GM19324 (cell line): ENCODE measurements at regions not wholly inside any gene's neighbourhood (a gene's known extent, or its start where the extent isn't known, plus 50 kb on each side); places are given as distances from the start of the nearest gene placed in this dataset.
A peak's percentile ranks its signal among the peaks of the same experiment; 100 is the strongest.

Source experiments
- ATAC-seq: cut with Tn5 transposase; IDR thresholded peaks from one replicate; pipeline ENCODE4 v1.9.1; 2021; ENCODE audit warnings: mild to moderate bottlenecking, moderate library complexity; ENCODE audit not compliant: unreplicated experiment, low FRiP score

GRCh38 chr4:80145739-80146138 is 51.6 kb upstream of the PRDM8 start:
- ATAC-seq = no peak

- ATAC-seq = no peak
These were observed 52.4 kb upstream of the PRDM8 start for GRCh38 chr4:80144676-80145470.

DNA sequence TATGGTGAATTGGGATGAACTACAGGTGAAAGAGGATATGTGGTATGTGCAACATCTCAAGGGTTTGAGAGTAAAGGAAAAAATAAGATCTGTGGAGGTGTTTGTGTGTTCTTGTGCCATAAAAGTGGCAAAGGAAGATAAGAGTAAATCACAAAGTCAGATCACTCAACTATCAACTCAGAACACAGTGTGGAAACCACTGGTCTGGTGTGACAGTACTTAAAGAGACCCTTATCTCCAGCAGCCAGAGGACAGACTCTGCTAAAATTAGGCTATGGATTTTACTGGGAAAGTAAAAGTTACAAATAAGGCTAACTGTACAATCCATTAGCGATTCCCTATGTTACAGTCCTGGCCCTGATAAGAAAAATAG is 54.0 kb upstream of the PRDM8 start:
- ATAC-seq = no peak

- no peak for ATAC-seq
These were observed 54.7 kb upstream of the PRDM8 start for GRCh38 chr4:80142394-80143306.

DNA sequence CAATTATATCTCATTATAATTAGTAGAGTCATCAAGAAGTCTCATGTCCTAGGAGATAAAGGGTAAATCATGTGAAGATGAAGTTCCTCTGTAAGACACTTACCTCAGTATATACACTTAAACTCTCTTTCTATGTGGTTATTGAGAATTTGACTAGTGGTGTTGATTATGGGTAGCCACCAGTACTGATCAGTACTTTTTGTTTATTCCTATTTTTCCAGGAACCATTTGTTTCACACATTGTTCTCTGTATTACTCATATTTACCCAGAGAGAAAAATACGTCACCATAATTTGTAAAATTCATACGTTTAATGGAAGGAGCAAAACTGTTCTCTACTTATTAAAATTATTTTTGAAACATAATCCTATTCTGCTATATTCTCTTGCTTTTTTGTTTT is 55.8 kb upstream of the PRDM8 start:
- no peak for ATAC-seq

GRCh38 chr4:80140194-80140593 is 57.1 kb upstream of the PRDM8 start:
- no peak for ATAC-seq

- no peak for ATAC-seq
These were observed 57.6 kb upstream of the PRDM8 start for GRCh38 chr4:80139671-80140070.

DNA sequence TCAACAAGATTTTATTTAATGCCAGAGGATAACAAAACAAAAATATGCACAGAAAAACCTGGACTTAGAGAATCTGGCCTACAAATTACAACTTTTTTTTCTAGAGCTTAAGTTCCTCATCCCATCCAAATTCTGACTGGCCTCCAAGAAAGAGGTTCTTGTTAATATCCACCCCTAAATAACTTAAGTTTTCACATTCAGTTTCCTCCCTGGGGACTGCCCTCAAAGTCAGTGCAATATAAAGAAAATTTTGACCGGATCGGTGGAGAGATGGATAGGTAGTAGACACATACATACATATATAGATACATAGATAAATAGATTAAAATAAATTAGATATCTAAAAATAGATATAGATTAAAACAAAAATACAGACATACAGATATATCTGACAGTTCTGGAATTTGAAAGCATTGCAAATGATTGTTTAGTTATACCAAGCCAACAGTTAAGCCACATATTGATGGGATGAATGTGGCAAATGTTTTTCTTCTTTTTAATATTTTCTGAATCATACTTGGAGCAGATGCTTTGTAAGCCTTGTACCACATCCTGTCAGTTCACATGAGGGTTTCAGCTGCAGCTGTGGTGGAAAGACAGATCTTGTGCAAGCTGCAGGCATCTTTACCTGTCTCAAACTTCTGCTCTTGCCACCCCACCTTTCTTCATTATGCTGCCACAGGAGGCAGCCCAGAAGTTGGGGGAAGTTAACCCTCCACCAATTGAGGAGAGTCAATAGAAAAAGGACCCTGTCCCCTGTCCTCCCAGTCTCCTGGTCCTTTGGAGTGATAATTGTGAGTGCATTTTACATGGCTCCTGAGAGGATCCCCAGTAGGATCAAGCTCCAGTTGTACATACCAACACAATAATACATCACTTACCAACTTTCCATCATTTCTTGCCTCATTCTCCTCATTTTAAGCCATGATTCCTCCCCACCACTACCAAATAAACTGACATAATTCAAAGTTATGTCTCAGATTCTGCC is 58.5 kb upstream of the PRDM8 start:
- ATAC-seq = peak; percentile 66

DNA sequence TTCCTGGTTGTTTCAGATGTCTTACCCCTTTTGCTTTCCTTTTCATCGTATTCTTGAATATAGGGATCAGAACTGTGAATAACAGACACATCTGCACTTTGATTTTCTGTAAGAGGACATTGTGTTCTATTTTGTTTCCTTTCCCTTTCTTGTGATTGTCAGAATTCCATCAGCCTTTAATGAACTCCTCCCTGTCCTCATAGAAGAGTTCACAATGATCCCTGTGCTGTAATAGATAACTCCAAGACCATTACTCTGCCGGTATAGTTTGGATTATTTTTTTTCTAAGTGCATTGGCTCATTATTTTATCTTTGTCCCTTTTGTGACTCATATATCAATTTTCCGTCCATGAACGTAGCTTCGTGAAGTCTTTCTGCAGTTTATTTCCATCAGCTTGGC is 59.7 kb upstream of the PRDM8 start:
- ATAC-seq = no peak

DNA sequence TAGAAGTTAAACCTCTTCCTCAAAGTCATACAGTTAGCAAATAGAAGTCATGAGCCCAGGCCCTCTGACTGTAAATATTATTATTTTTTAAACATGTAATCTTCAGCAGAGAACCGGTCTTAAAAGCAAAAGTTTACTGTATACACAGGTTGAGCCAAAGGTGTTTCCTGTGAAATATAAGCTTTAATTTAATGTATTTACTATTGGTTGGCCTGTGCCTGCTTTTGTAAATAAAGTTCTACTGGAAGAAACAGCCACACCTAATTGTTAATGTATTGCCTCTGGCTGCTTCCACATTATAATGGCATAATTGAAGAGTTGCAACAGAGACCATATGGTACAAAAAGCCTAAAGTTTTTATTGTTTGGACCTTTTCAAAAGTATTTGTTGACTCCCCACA is 61.0 kb upstream of the PRDM8 start:
- no peak for ATAC-seq

GRCh38 chr4:80135702-80136058 is 61.6 kb upstream of the PRDM8 start:
- no peak for ATAC-seq

GRCh38 chr4:80134936-80135701 is 62.1 kb upstream of the ANTXR2 start:
- ATAC-seq = no peak

DNA sequence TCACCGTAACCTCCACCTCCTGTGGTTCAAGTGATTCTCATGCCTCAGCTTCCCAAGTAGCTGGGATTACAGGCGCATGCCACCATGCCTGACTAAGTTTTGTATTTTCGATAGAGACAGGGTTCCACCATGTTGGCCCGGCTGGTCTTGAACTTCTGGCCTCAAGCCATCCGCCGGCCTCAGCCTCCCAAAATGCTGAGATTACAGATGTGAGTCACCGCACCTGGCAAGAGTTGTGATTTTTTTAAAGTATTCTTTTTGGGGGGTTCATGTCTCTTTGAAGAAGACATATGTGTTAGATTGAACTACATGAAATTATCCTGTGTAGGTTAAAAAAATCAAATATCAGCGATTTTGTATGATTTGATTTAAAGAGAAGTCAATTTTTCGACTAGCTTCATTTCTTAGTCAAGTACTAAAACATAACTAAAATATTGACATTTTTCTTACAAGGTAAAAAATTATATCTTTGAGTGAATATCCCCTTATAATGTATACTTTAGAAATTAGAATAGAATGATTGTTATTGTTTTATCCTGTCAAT is 60.3 kb upstream of the ANTXR2 start:
- no peak for ATAC-seq

GRCh38 chr4:80129785-80130184 is 56.8 kb upstream of the ANTXR2 start:
- no peak for ATAC-seq

DNA sequence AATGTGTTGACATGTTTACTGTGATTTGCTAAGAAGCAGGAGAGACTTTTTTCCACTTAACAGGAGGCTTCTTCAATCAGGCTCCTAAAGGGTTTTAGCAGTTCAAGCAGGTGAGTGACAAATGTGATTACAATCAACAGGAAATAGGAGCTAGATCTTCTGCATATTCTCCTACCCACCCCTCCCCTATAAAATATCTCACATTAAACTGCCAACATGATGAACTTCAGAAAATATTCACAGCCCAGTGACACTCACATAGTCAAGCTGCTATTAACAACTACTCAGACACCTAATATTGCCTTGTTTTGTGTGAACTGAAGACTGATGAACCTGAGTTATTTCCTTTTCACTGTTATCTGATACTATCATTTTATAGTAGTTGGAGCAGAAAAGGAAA is 55.9 kb upstream of the ANTXR2 start:
- no peak for ATAC-seq

DNA sequence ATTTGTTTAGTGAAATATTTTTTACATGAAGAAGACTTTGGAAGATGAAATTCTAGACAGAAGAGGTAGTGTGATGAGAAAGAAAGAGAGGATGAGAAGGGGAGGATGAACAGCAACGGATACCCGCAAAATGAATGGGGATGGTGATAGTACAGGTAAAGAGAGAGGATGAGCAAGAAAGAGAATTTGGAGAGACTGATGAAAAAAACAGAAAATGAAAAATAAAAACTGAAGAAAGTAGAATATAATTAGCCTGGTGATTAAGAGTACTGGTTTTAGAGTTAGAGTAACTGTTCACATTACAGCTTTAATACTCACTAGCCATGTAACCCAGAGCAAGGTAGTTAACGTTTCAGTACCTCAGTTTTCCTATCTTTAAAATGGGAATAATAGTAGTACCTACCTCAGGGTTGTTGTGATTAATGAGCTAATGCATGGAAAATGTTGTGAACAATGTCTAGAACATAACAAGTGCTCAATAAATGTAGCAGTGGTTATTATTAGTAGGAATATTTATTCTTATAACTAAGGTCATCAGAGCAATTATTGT is 54.9 kb upstream of the ANTXR2 start:
- ATAC-seq = no peak

DNA sequence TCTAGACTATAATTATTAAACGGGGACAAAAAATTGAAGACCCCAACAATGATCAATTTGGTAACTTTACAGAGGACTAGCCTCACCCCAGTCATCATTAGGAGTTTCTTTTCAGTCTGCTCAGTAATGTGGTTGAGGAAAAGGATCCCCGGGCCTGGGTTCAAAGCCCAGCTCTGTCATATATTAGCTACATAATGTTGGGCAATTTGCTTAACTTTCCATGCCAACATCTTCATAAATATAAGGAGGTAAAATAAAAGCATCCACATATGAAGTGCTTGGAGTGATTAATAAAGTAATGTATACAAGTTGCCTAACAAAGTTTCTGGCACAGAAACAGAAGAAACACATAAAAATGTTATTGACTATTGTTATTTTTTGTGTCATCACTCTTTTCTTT is 53.4 kb upstream of the ANTXR2 start:
- no peak for ATAC-seq

- ATAC-seq = peak; percentile 48
These were observed 52.5 kb upstream of the ANTXR2 start for GRCh38 chr4:80125252-80126177.
